NCI-H82 (cell line): ENCODE measurements at regions not wholly inside any gene's neighbourhood (a gene's known extent, or its start where the extent isn't known, plus 50 kb on each side); places are given as distances from the start of the nearest gene placed in this dataset.

ENCODE experiments used
- DNase-seq: peaks from one replicate; lab custom pipeline; 2025; lab: John Stamatoyannopoulos, UW

DNA sequence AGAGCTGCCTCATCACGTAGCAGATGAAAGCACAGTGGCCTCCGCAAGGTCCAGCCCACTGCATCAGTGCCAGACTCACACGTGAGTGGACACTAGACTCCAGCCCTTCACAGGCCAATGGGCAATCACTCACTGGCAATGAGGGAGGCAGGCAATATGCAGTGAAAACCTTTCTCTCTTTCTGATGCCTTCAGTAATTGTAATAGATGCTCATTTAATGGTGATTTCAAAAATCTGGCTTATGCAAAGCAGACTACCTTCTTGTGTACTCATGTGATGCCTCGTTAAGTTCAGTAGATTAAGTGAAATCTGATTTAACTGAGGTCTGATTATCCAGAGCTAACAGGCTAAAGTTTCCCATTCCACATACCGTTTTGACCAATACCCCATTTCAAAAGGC is 546.9 kb downstream of the MIAT start:
- DNase-seq = no peak

DNA sequence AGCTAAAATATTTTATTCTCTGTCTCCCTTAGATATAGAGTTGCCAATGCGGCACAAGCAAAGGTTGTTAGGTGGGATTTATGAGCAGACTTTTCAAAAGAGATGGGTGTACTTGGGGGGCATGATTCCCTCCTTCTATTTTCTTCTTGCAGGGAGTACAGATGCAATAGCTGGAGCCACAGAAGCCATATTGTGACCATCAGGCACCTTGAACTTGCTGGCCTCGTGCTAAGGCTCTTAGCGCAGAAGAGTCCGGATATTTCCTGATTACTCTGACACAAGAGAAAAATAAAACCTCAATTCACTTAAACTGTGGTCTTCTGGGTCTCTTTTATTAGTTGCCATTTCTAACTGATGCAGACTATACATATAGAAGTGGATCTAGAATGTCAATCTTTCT is 547.4 kb downstream of the MIAT start:
- no peak for DNase-seq

DNA sequence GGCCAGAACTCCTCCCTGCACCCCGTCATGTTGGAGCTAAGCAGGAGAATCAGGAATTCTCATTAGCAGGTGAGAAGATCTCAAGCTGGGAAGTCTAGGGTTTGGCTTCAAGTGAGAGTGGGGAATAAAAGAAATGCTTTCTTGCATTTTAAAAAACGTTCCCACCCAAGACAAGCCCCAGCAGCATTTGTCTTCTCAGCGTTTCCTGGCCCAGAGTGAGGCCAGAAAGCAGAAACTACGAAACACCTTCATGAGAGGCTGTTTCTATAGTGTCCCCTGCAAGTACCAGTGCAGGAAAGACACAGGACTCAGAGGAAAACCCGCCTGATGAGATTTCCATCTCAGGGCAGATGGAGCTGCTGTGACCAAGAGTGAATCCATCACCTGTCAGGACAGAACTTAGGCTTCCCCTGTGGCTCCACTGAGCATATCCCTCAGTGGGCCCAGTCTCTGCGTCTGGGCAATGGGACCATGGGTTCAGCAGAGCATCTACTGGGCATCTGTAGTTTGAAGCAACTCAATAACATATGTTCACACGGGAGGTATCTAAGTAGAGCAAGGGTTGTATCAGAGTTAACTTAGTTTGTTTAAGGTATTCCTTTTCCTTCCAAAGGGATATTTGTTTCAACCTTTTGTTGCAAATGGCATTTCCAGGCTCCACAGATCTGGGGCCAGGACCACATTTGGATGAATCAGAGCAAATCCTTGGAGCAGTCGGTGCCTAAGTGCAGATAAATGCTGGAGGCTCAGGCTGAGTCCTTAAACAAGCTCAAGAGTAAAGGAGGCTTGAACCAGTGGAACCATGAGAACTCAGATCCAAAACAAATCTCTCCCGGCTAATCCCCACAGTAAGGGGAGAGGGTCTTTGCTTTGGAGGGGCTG is 548.3 kb downstream of the MIAT start:
- no peak for DNase-seq

DNA sequence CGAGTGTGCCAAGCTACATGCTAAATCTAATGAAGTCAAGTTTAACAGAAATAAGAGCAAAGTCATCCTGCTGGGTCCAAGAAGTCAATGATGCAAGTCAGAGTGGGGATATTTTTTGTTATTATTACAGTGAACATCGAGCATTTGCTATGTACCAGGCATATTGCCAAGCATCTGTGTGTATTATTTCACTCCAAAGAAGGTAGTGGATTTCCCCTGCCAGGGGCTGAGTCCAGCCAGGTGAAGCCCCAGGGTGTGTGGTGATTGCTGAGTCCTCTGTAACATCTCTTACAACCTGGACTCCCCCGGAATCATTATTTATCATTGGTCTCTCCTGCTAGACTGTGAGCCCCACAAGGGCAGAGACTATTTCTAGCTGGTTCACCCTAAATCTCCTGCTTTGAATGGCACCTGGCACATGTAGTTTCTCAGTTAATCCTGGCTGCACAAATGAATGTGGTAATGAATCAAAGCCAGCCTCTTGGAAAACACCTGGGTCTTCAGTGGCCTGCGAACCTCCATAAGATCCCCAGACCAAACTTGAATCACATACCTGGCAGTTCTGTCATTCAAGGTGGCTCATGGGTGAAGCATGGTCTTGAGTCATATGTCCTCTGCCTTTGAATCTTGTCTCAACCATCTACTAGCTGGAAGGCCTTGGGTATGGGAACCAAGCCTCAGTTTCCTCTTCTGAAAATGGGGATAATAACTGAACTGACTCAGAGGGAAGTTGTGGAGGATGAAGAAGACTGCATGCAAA is 549.2 kb downstream of the MIAT start:
- DNase-seq = no peak

DNA sequence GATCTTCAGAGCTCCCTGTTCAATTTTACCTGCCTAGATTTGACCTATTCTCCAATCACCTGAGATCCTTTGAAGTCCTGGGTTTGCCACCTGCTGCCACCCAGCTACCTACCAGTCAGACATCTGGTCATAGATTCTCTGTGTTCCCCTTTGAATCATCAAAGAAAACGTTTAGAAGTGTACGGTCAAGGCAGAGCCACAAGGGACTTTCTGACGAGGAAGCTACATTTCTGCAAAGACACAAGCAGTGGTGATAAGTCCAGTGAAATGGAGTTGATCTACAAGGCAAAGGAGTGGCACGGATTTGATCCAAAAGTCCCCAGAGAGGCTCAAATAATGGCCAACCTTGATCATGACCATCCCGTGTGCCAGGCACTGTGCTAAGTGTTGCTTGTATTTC is 549.9 kb downstream of the MIAT start:
- no peak for DNase-seq

DNA sequence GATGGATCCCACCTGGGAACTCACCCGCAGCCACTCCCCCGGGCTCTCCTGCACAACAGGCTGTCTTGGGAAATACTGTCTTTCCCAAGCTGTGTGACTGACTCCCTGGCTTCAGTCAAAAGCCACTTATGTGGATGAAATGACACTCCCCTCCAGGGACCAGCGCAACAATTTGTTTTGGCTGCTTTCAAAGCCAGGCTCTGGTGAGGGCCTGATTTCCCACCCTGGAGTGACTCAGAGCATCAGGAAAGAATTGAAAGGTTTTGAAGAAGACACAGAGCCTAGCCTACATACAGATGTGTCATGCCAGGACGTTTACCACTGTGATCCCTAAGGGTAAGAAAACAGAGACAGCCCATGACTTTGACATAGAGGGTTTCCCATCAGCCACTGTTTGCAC is 550.5 kb downstream of the MIAT start:
- DNase-seq = no peak

DNA sequence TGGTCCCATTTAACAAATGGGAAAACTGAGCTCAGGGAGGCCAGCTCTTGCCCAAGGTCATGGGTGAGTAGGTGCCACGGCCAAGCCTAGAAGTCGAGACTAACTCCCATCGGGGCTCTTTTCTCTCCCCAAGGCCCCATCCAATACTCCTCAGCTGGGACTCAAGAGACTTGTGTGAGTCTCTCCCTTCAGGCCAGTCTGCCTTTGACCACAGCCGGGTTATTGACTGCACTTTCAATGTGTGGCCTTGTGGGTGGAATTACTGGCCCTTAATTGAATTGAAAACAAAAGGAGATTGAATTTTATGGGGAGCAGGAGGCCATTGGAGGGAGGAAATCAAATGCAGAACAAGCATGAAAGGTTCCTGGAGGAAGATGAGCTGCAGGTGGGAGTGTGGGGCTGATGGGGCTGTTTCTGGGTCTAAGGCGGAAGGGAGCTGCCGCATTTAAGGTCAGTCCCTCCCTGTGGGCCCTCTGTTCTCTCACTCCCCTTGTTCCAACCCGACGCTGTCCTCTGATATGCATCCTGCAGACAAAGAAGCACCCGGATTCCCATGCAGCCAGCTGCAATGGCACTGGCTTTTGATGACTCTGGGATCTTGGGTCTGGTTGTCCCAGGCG is 552.8 kb downstream of the MIAT start:
- no peak for DNase-seq

DNA sequence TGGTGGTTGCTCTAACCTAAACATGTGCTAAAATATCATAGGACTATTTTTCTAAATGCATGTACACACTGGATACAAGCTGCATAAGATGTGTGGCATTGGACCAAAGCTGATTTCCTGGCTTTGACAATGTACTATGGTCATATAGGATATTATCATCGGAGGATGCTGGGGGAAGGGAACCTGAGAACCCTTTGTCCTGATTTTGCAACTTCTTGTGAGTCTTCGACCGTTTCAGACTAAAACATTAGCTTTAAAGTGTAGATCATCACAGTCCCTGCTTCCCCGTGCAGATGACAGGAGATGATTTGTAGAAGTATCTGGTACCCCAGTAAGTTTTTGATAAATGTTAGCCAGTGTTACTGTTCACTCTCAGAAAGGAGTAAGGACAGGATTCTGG is 554.7 kb downstream of the MIAT start:
- DNase-seq = no peak

DNA sequence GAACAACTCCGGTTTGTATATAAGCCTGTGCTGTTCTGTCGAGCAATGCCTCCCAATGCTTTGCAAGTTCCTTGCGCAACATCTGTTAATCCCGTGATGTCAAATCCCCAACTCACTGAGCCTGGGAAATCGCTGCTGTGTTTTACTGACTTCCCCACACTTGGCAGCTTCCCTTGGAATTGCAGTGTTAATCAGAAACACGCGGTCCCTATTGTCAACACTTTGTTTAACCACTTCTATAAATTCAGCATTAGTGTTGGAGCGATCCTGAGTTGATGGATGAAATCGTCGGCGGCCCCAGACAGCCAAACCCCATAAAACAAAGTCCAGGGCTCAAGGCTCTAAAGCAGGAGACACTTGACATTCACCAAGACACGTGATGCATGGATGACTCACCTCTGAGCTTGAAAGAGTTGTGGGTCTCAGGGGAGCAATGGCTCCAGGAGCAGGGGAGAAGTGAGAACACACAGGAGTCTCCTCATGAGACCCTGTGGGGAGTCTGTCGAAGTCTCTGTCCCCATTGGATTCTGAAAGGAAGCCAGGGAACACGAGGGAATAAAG is 555.3 kb downstream of the MIAT start:
- DNase-seq = peak; percentile 42

DNA sequence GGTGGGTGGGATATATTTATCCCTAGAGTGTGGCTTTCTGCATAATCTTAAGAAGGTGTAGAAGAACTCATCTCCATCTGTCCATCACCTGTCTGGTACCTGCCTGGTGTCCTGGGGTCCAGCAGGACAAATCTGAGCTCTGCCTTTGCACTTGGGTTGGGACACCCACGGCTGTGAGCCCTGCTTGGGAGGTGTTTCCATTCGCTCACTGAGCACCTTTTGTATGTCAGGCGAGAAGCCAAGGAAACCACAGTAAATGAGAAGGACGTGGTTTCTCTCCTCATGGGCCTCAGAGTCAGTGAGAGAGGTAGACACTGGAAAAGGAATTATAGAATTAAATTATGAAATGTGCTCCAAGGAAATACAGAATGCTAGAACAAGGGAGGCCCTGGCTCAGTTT is 555.9 kb downstream of the MIAT start:
- no peak for DNase-seq

DNA sequence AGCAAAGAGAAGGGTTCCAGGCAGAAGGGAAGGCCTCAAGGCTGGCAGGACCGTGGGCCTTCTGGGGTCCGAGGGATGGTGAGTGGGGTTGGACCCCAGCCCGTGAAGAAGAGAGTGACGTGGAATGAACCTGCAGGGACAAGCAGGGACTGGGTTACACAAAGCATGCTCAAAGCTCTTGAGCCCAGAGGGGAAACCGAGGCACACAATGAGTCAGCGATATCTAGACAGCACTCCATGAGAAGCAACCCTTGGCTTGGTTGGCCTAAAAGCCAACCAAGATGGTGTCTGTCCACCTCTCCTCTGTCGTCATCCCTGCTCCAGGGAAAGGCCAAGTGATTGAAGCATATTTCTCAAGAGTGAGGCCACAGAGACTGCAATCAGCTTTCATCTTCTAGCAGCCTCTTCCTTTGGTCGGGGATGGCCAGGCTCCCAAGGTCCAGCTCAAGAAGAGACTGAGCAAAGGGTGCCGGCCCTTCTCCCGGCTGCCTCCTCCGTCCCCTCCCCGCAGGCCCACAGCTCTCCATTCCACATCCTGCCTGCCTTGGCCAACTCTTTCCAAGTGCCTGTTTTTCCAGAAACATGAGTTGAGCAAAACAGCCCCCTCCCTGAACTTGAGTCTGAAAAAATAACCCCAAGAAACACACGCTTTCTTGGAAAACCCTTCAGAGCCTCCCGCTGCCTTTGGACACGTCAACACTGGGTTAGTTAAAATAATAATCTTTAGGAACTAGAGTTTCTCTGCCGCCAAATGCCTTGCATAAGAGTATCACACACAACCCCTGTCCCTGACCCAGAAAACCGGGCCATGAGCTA is 556.6 kb downstream of the MIAT start:
- DNase-seq = no peak

DNA sequence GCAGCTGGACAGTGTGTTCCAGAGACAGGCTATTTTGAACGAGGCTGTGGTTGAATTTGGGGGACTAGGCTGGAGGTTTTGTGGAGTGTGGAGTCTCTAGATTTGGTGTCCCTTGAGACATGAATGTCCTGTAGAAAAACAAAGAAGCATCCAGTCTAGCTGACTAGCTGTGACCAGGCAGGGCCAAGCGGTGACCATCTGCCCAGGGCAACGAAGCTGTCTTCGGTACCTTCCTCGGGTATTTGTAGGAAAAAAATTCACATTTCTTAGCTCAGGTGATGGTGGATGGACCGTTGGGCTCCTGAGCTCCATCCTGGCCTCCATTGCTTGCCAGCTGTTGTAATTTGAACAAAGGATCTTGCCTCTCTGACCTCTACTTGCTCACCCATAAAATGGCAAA is 557.3 kb downstream of the MIAT start:
- no peak for DNase-seq

DNA sequence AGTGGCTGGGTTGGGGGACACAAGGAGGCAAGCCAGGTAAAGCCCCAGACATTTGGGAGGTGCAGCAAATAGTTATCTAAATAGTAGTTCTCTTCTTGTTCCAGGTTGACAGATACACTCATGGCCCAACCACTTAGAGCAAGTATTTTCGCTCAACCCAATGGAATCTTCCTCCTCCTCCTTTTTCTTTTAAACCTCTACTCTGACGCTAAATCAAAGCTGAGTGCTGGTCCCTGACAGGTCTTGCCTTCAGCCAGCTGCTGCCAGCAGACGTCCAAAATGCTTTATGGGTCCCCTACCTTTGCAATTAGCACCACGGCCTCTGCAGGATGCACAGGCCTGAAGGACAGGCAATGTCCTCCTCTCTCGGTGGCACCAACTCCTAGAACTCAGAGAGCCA is 558.5 kb downstream of the MIAT start:
- no peak for DNase-seq

DNA sequence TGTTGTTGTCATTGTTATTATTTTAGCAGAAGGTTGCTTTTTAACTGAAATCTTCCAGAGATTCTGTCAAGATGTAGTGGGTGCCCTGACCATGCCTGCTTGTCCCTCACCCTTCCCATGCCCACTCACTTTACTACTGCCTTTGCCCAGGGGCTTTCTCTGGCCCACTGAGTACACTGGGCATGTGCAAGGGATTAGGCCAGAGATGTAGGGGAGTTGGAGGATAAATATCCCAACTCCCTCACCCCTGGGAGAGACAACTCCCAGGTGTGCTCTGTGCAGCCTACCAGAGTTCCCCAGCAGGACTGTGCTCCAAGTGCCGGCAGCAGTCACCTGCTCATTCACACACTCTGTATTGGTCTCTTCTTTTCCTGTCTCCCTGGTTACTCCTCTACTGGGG is 559.1 kb downstream of the MIAT start:
- DNase-seq = no peak

DNA sequence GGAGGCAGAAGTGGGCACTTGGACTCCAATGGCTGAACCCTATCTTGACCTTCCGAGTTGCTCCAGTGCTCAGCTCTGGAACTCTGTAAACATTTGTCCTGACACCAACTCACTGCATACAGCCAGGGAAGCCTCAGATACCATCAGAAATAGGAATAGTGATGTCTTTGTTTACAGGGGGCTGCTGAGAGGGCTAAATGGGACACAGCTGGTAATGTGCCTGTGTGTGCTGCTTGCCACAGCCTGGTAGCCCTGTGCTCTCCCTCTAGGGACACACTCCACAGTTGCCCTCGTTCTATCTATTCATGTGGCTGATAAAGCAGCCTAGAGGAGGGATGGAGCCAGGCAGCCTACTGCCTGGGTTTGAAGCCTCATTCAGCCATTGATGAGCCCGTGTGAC is 559.8 kb downstream of the MIAT start:
- DNase-seq = no peak

DNA sequence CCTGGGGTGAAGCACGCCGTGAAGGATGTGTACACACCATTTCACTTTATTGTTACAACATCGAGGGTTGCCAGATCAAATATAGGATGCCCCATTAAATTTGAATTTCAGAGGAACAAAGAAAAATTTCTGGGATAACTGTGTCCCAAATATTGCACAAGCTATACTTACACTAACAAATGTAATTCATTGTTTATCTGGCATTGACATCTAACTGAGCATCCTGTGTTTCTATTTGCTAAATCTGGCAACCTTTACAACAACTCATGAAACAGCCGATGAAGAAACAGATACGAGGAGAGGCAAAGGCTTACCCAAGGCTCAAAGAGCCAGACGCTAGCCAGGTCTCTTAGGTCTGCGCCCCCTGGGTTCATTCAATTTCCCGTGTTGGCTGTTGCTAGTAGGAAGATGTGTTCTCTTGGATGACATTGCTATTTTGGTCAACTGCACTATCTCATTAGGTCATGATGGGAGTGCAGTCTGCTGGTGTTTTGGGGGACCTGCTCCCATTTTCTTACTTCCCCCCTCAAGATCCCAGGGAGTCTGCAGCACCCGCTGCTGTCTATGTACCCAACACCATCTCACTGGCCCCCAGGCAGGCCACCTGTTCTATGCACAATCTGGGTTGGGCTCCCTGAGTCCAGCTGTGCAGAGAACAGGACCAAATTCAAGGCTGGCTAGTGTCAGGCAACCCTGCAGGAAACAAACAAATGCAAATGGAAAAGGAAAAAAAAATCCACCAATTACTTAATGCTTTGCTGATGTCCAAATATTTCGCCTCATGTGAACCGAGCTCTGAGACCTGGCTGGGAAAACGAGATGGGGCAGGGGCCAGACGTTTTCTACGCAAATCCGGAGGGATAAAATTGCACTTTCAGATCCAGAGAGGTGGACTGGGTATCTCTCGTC is 560.9 kb downstream of the MIAT start:
- no peak for DNase-seq

DNA sequence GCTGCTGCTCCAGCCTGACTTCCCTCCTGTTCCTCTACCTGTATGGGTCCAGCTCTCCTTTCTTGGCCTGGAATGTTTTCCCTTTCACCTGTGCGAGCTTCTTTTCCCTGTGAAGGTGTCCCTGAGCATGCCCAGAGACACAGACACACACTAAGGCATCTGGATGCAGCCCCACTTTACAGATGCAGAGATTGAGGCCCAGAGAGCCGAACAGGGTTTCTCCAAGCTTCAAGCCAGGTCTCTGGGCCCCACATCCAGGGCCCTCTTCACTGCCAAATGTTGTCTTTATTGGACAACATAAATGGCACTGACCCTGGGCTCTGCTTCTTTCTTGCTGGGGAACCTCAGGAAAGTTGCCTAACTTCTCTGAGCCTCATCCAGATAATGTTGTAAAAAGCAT is 561.6 kb downstream of the MIAT start:
- DNase-seq = no peak

DNA sequence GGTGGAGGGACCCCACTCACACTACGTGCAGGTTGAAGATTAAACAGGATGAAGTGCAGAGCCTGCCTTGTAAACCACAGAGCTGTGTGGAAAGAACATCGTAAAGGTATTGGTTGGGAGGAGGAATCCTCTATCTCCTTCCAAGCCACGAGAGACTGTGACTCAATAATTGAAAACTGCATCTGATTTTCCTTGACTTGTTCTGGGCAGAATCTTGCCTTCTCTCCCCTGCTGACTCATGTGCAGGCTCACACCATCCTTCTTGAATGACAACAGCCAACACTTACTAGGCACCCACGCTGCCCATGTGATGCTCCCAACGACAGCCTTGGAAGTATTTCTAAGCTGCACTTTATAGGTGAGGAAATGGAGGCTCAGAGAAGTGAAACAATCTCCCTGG is 563.0 kb downstream of the MIAT start:
- no peak for DNase-seq

DNA sequence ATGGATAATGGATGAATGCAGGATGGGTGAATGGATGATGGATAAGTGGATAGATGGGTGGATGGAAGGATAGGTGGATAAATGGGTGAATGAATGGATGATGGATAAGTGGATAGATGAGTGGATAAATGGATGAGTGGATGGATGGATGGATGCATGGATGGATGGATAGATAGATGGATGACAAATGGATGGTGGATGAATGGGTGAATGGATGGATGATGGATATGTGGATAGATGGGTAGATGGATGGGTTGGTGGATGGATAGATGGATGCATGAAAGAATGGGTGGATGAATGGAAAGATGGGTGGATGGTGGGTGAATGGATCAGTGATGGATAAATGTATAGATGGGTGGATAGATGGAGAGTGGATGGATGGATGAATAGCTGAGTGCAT is 564.8 kb downstream of the MIAT start:
- no peak for DNase-seq

DNA sequence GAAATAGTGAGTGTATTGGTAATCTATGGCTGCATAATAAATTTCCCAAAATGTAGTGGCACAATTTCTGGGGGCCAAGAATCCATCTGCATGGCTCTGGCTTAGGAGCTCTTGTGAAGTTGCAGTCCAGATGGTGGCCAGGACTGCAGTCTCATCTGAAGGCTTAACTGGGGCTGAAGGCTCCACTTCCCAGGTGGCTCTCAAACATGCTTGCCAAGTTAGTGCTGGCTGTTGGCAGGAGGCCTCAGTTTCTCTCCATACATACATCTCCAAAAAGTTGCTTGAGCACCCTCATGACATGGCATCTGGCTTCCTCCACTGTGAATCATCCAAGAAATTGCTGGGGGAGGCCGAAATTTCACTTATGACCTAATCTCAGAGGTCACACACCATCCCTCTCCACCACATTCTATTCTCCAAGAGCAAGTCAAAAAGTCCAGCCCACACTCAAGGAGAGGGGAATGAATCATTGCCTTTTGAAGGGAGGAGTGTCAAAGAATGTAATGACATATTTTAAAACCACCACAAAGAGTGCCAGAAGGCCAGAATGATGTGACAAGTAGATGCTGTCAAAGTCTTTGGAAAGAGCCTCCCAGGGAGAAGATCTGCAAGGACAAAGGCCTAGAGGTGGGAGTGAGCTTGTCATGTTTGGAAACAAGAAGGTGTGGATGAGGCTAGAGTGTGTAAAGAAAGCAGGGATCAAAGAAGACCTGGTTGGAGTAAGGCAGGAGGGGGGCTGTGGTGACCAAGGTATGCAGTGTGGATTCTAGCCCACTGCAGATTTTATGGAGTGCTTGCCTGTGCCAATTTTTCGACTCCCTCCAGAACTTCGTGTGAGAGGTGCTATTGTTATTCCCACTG is 566.2 kb downstream of the MIAT start:
- no peak for DNase-seq
